ENCODE measurements at regions not wholly inside any gene's neighbourhood (a gene's known extent, or its start where the extent isn't known, plus 50 kb on each side); places are given as distances from the start of the nearest gene placed in this dataset.

GRCh38 chr10:3473271-3473670 lies 300.7 kb upstream of the PITRM1 start:
- no peak for DNase-seq (ENCODE audit: insufficient read length, low spot score)
- no peak for FAIRE-seq

- DNase-seq (ENCODE audit: insufficient read length, low spot score) (no peak), FAIRE-seq (no peak)
These were observed 299.9 kb upstream of the PITRM1 start for GRCh38 chr10:3472287-3473051.

GRCh38 chr10:3471927-3472286 lies 299.3 kb upstream of the PITRM1 start:
- FAIRE-seq = no peak
- DNase-seq (ENCODE audit: insufficient read length, low spot score) = no peak

- DNase-seq (ENCODE audit: insufficient read length, low spot score) (no peak), FAIRE-seq (no peak)
These were observed 298.9 kb upstream of the PITRM1 start for GRCh38 chr10:3471472-3471871.

- no peak for FAIRE-seq
These were observed 297.6 kb upstream of the PITRM1 start for GRCh38 chr10:3470191-3470590.

GRCh38 chr10:3469639-3470020 lies 297.0 kb upstream of the PITRM1 start:
- DNase-seq (ENCODE audit: insufficient read length, low spot score) (no peak), FAIRE-seq (no peak)

More at GRCh38 chr10:3470191-3470590, 297.6 kb upstream of the PITRM1 start:
- DNase-seq (ENCODE audit: insufficient read length, low spot score) = no peak

- DNase-seq (ENCODE audit: insufficient read length, low spot score) (peak; percentile 48), FAIRE-seq (no peak)
These were observed 296.5 kb upstream of the PITRM1 start for GRCh38 chr10:3468919-3469638.

GRCh38 chr10:3467052-3467951 lies 294.7 kb upstream of the PITRM1 start:
- DNase-seq (ENCODE audit: insufficient read length, low spot score) (peak; percentile 42), FAIRE-seq (peak; percentile 9)

GRCh38 chr10:3465406-3465891 lies 292.9 kb upstream of the PITRM1 start:
- FAIRE-seq (no peak), DNase-seq (ENCODE audit: insufficient read length, low spot score) (no peak)

- no peak for FAIRE-seq
- no peak for DNase-seq (ENCODE audit: insufficient read length, low spot score)
These were observed 292.3 kb upstream of the PITRM1 start for GRCh38 chr10:3464760-3465405.

GRCh38 chr10:3460420-3461128 lies 288.0 kb upstream of the PITRM1 start:
- FAIRE-seq (no peak), DNase-seq (ENCODE audit: insufficient read length, low spot score) (no peak)

- DNase-seq (ENCODE audit: insufficient read length, low spot score) = peak; percentile 37
- FAIRE-seq = peak; percentile 72
These were observed 283.1 kb upstream of the PITRM1 start for GRCh38 chr10:3455385-3456334.

- DNase-seq (ENCODE audit: insufficient read length, low spot score) (peak; percentile 41), FAIRE-seq (no peak)
These were observed 280.2 kb upstream of the PITRM1 start for GRCh38 chr10:3452683-3453361.

- FAIRE-seq (peak; percentile 23), DNase-seq (ENCODE audit: insufficient read length, low spot score) (peak; percentile 53)
These were observed 279.6 kb upstream of the PITRM1 start for GRCh38 chr10:3452173-3452626.

- no peak for FAIRE-seq
These were observed 279.1 kb upstream of the PITRM1 start for GRCh38 chr10:3451516-3452172.

GRCh38 chr10:3446221-3446620 lies 273.6 kb upstream of the PITRM1 start:
- FAIRE-seq = no peak
- no peak for DNase-seq (ENCODE audit: insufficient read length, low spot score)

More at GRCh38 chr10:3451516-3452172, 279.1 kb upstream of the PITRM1 start:
- DNase-seq (ENCODE audit: insufficient read length, low spot score) = no peak

- FAIRE-seq (no peak), DNase-seq (ENCODE audit: insufficient read length, low spot score) (no peak)
These were observed 273.1 kb upstream of the PITRM1 start for GRCh38 chr10:3445648-3446047.
